H9 (cell line): ENCODE measurements at regions not wholly inside any gene's neighbourhood (a gene's known extent, or its start where the extent isn't known, plus 50 kb on each side); places are given as distances from the start of the nearest gene placed in this dataset.

ENCODE experiments used
- DNase-seq: peaks from one replicate; pipeline ENCODE4 v3.0.0-alpha.2; 2017
- H2AFZ ChIP-seq: one replicate; pipeline ENCODE4 v1.6.1; 2013; ENCODE audit warnings: mild to moderate bottlenecking, low read length, control low read depth, moderate library complexity
- H2AK5ac ChIP-seq: 2 replicates; pipeline ENCODE4 v1.6.1; 2013; ENCODE audit warnings: low read length, control low read depth, mixed read lengths; ENCODE audit not compliant: insufficient read length
- H2BK120ac ChIP-seq: one replicate; pipeline ENCODE4 v1.6.1; 2013; ENCODE audit warnings: low read depth, mild to moderate bottlenecking, low read length, control low read depth, inconsistent platforms; ENCODE audit not compliant: poor library complexity, severe bottlenecking
- H2BK12ac ChIP-seq: 2 replicates; pipeline ENCODE4 v1.6.1; 2013; ENCODE audit warnings: low read length, control low read depth, mixed read lengths, low read depth; ENCODE audit not compliant: insufficient read length
- H2BK15ac ChIP-seq: 2 replicates; pipeline ENCODE4 v1.6.1; 2013; ENCODE audit warnings: low read depth, low read length, control low read depth
- H2BK20ac ChIP-seq: one replicate; pipeline ENCODE4 v1.6.1; 2013; ENCODE audit warnings: low read depth, mild to moderate bottlenecking, low read length, control low read depth, inconsistent platforms; ENCODE audit not compliant: poor library complexity, severe bottlenecking
- H2BK5ac ChIP-seq: 2 replicates; pipeline ENCODE4 v1.6.1; 2013; ENCODE audit warnings: low read length, control low read depth, mixed read lengths; ENCODE audit not compliant: insufficient read length
- H3K14ac ChIP-seq: 2 replicates; pipeline ENCODE4 v1.6.1; 2013; ENCODE audit warnings: low read length, control low read depth; ENCODE audit not compliant: insufficient read depth
- H3K18ac ChIP-seq: 2 replicates; pipeline ENCODE4 v1.6.1; 2013; ENCODE audit warnings: low read depth, mild to moderate bottlenecking, mixed read lengths, low read length, control low read depth; ENCODE audit not compliant: insufficient read length
- H3K23ac ChIP-seq: 2 replicates; pipeline ENCODE4 v1.6.1; 2013; ENCODE audit warnings: low read length, control low read depth, mixed read lengths, low read depth; ENCODE audit not compliant: insufficient read length
- H3K23me2 ChIP-seq: 2 replicates; pipeline ENCODE4 v1.6.1; 2013; ENCODE audit warnings: low read depth, mild to moderate bottlenecking, mixed read lengths, low read length, control low read depth; ENCODE audit not compliant: insufficient read length, poor library complexity, severe bottlenecking
- H3K27ac ChIP-seq: 2 replicates; pipeline ENCODE4 v1.5.1; 2013; ENCODE audit warnings: low read length, control low read depth, mixed read lengths, low read depth; ENCODE audit not compliant: insufficient read length
- H3K27me3 ChIP-seq: 2 replicates; pipeline ENCODE4 v1.6.1; 2013; ENCODE audit warnings: low read length, control low read depth, inconsistent platforms; ENCODE audit not compliant: insufficient read depth
- H3K4ac ChIP-seq: 2 replicates; pipeline ENCODE4 v1.6.1; 2013; ENCODE audit warnings: low read depth, mild to moderate bottlenecking, control low read depth, inconsistent platforms, low read length, moderate library complexity
- H3K4me1 ChIP-seq: 2 replicates; pipeline ENCODE4 v1.6.1; 2013; ENCODE audit warnings: low read length, control low read depth, inconsistent platforms; ENCODE audit not compliant: insufficient read depth
- H3K4me2 ChIP-seq: 2 replicates; pipeline ENCODE4 v1.6.1; 2013; ENCODE audit warnings: low read length, control low read depth, mixed read lengths; ENCODE audit not compliant: insufficient read length, insufficient read depth
- H3K56ac ChIP-seq: 2 replicates; pipeline ENCODE4 v1.6.1; 2013; ENCODE audit warnings: low read depth, mild to moderate bottlenecking, mixed read lengths, low read length, control low read depth; ENCODE audit not compliant: insufficient read length
- H3K79me1 ChIP-seq: 2 replicates; pipeline ENCODE4 v1.6.1; 2013; ENCODE audit warnings: low read depth, mild to moderate bottlenecking, moderate library complexity, low read length, control low read depth, inconsistent platforms; ENCODE audit not compliant: insufficient read depth, poor library complexity, severe bottlenecking
- H3K79me2 ChIP-seq: 2 replicates; pipeline ENCODE4 v1.6.1; 2013; ENCODE audit warnings: low read length, control low read depth, inconsistent platforms; ENCODE audit not compliant: insufficient read depth
- H3K9ac ChIP-seq: 2 replicates; pipeline ENCODE4 v1.6.1; 2013; ENCODE audit warnings: low read length, control low read depth, mixed read lengths; ENCODE audit not compliant: insufficient read length; ENCODE audit errors: extremely low read depth
- H3K9me3 ChIP-seq: one replicate; pipeline ENCODE4 v1.6.1; 2013; ENCODE audit warnings: low read depth, low read length, inconsistent platforms; ENCODE audit not compliant: control insufficient read depth
- H3T11ph ChIP-seq: one replicate; pipeline ENCODE4 v1.6.1; 2013; ENCODE audit warnings: mild to moderate bottlenecking, low read length, control low read depth, inconsistent platforms
- H4K20me1 ChIP-seq: one replicate; pipeline ENCODE4 v1.6.1; 2013; ENCODE audit not compliant: control insufficient read depth, insufficient read length, insufficient read depth
- H4K5ac ChIP-seq: 2 replicates; pipeline ENCODE4 v1.6.1; 2013; ENCODE audit warnings: low read depth, mild to moderate bottlenecking, mixed read lengths, low read length, control low read depth; ENCODE audit not compliant: insufficient read length
- H4K8ac ChIP-seq: replicated peaks from 2 replicates; pipeline ENCODE4 v1.6.1; 2013; ENCODE audit warnings: low read length, control low read depth, mixed read lengths, low read depth; ENCODE audit not compliant: insufficient read length
- H4K91ac ChIP-seq: 2 replicates; pipeline ENCODE4 v1.6.1; 2013; ENCODE audit warnings: low read depth, mild to moderate bottlenecking, moderate library complexity, mixed read lengths, low read length, control low read depth; ENCODE audit not compliant: insufficient read length
- H3K27ac Mint-ChIP-seq, 3 experiments: 2 replicates in 2 of 3; 3 replicates in 1 of 3; pipeline ENCODE4 v1.8.0; 2020 to 2021; ENCODE audit warnings: mixed read lengths in 3 of 3, mild to moderate bottlenecking in 1 of 3, moderate library complexity in 1 of 3
- H3K27me3 Mint-ChIP-seq: 2 replicates; pipeline ENCODE4 v1.8.0; 2021; ENCODE audit warnings: low read depth, mild to moderate bottlenecking, moderate library complexity, mixed read lengths
- H3K36me3 Mint-ChIP-seq, 3 experiments: 2 replicates in 2 of 3; 3 replicates in 1 of 3; pipeline ENCODE4 v1.8.0; 2020 to 2021; ENCODE audit warnings: low read depth in 3 of 3, mixed read lengths in 3 of 3; ENCODE audit not compliant: insufficient read depth in 1 of 3
- H3K4me1 Mint-ChIP-seq, 2 experiments: 2 replicates each; pipeline ENCODE4 v1.8.0; 2020; ENCODE audit warnings: mixed read lengths in 2 of 2
- H3K4me3 Mint-ChIP-seq, 2 experiments: 2 replicates in 1 of 2; 3 replicates in 1 of 2; pipeline ENCODE4 v1.8.0; 2020 to 2021; ENCODE audit warnings: mild to moderate bottlenecking in 2 of 2, mixed read lengths in 2 of 2, moderate library complexity in 1 of 2
- H3K9me3 Mint-ChIP-seq, 2 experiments: 2 replicates in 1 of 2; 3 replicates in 1 of 2; pipeline ENCODE4 v1.8.0; 2020; ENCODE audit warnings: mild to moderate bottlenecking in 2 of 2, mixed read lengths in 2 of 2, moderate library complexity in 1 of 2
- WGBS: extraction: QIAGEN DNeasy Blood & Tissue Kit; methylation state at CpG from one replicate; pipeline ENCODE4 v1.1.7; 2013; ENCODE audit warnings: missing lambda C conversion rate, low lambda C conversion rate, mixed read lengths; ENCODE audit not compliant: insufficient read length; ENCODE audit errors: extremely low coverage; 5-methylcytosine and 5-hydroxymethylcytosine counted together
- TF ChIP-seq, protein P1 (sequence below): fragments of 200-600 bp; sonication (generic); conservative IDR thresholded peaks from 3 replicates; pipeline ENCODE4 v1.8.0; 2021; ENCODE audit warnings: antibody characterized with exemption, mild to moderate bottlenecking

DNA sequence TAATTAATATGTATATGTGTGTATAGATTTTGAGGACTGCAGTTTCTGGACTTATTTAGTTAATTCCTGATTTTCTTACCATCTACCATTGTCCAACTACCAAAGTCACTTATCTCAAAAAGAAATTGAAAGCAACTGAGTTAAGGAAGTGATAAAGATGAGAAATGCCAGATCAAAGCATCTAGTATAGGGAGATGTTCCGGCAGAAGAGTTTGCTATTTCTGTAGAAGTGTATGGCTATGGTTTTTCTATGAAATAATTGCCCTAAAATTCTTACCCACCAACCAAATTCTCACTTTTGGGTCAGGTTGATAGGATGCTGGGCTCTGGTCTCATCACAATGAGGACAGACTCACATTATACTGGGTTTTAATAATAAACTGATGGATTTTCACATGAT, 64.0 kb upstream of the RAB11FIP2 start:
- H3K79me1 ChIP-seq: no peaks in the 10 kb centered on the region
- no peak overlapping the region for H2BK12ac ChIP-seq
- H3K27me3 ChIP-seq: no peaks in the 10 kb centered on the region
- no peak overlapping the region for H2BK120ac ChIP-seq
- H3K23ac ChIP-seq: no peak overlapping the region
- TF ChIP-seq, protein P1, sequence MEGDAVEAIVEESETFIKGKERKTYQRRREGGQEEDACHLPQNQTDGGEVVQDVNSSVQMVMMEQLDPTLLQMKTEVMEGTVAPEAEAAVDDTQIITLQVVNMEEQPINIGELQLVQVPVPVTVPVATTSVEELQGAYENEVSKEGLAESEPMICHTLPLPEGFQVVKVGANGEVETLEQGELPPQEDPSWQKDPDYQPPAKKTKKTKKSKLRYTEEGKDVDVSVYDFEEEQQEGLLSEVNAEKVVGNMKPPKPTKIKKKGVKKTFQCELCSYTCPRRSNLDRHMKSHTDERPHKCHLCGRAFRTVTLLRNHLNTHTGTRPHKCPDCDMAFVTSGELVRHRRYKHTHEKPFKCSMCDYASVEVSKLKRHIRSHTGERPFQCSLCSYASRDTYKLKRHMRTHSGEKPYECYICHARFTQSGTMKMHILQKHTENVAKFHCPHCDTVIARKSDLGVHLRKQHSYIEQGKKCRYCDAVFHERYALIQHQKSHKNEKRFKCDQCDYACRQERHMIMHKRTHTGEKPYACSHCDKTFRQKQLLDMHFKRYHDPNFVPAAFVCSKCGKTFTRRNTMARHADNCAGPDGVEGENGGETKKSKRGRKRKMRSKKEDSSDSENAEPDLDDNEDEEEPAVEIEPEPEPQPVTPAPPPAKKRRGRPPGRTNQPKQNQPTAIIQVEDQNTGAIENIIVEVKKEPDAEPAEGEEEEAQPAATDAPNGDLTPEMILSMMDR: no peak
- no peaks in the 10 kb centered on the region for H4K20me1 ChIP-seq
- H2BK5ac ChIP-seq: no peak overlapping the region
- no peak overlapping the region for H2AK5ac ChIP-seq
- H4K91ac ChIP-seq: no peak overlapping the region
- H3K27me3 Mint-ChIP-seq: no peaks in the 10 kb centered on the region
- H3K9ac ChIP-seq: no peak overlapping the region
- H3K23me2 ChIP-seq: no peaks in the 10 kb centered on the region
- no CpG with 5 or more reads among the region's 1 CpG for WGBS
- H3K4me1 Mint-ChIP-seq: peaks cover 8% of the 10 kb centered on the region in 2 experiments
- H3T11ph ChIP-seq: no peak overlapping the region
- no peak for DNase-seq
- no peak overlapping the region for H3K4ac ChIP-seq
- H3K56ac ChIP-seq: no peak overlapping the region
- no peak overlapping the region for H3K4me3 Mint-ChIP-seq
- no peak overlapping the region for H4K8ac ChIP-seq
- no peak overlapping the region for H3K27ac Mint-ChIP-seq
- H3K4me2 ChIP-seq: no peak overlapping the region
- H4K5ac ChIP-seq: no peak overlapping the region
- no peak overlapping the region for H2BK20ac ChIP-seq
- H3K79me2 ChIP-seq: no peaks in the 10 kb centered on the region
- H3K18ac ChIP-seq: no peak overlapping the region
- no peaks in the 10 kb centered on the region for H3K9me3 ChIP-seq
- H3K27ac ChIP-seq: no peak overlapping the region
- H3K4me1 ChIP-seq: no peaks in the 10 kb centered on the region
- H2AFZ ChIP-seq: no peak overlapping the region
- no peak overlapping the region for H2BK15ac ChIP-seq
- peaks cover 6% of the 10 kb centered on the region in 2 experiments; a peak in 4 of 5 replicates for H3K9me3 Mint-ChIP-seq
- no peak overlapping the region for H3K14ac ChIP-seq
- peaks cover 0 to 7% (median 4%) of the 10 kb centered on the region in 3 experiments; a peak in 2 of 7 replicates for H3K36me3 Mint-ChIP-seq
